ENCODE measurements at regions not wholly inside any gene's neighbourhood (a gene's known extent, or its start where the extent isn't known, plus 50 kb on each side); places are given as distances from the start of the nearest gene placed in this dataset.

GRCh38 chr15:70159001-70159712 is 61.4 kb upstream of the TLE3 start:
- no peak for TF ChIP-seq CTCF (conservative IDR thresholded peaks at IDR 0.05)
- Histone ChIP-seq H3K14ac (ENCODE audit: insufficient read depth, low read length) (no peak overlapping the region), H3K79me2 (ENCODE audit: insufficient read depth, low read length) (no peaks in the 10 kb centered on the region), H2BK15ac (ENCODE audit: low read depth, low read length) (no peak overlapping the region), H2AK5ac (ENCODE audit: insufficient read length, low read length) (no peak overlapping the region), H3K23ac (ENCODE audit: insufficient read length, low read depth, low read length) (no peak overlapping the region), H2BK5ac (ENCODE audit: insufficient read length, low read length) (no peak overlapping the region), H3K4me2 (ENCODE audit: insufficient read depth, insufficient read length, low read length) (no peak overlapping the region), H3K9me3 (ENCODE audit: control insufficient read depth, low read depth, low read length) (no peaks in the 10 kb centered on the region), H3K4me1 (ENCODE audit: insufficient read depth, low read length) (no peaks in the 10 kb centered on the region; the same call in 1 of the 2 replicates), H3K9ac (ENCODE audit: extremely low read depth, insufficient read length, low read length) (no peak overlapping the region), H3K27ac (ENCODE audit: insufficient read length, low read depth, low read length) (no peak overlapping the region), H3K18ac (ENCODE audit: insufficient read length, low read depth, low read length) (no peak overlapping the region), H2BK120ac (ENCODE audit: low read depth, low read length, poor library complexity, severe bottlenecking) (no peak overlapping the region), H2BK20ac (ENCODE audit: low read depth, low read length, poor library complexity, severe bottlenecking) (no peak overlapping the region), H3K79me1 (ENCODE audit: insufficient read depth, low read depth, low read length, poor library complexity, severe bottlenecking) (no peaks in the 10 kb centered on the region), H2BK12ac (ENCODE audit: insufficient read length, low read depth, low read length) (no peak overlapping the region), H3K23me2 (ENCODE audit: insufficient read length, low read depth, low read length, poor library complexity, severe bottlenecking) (no peaks in the 10 kb centered on the region), H3K4ac (ENCODE audit: low read depth, low read length) (no peak overlapping the region), H4K8ac (replicated peaks; ENCODE audit: insufficient read length, low read depth, low read length) (no peak overlapping the region), H2AFZ (ENCODE audit: low read length) (no peak overlapping the region), H4K91ac (ENCODE audit: insufficient read length, low read depth, low read length) (no peak overlapping the region), H3K27me3 (ENCODE audit: insufficient read depth, low read length) (no peaks in the 10 kb centered on the region), H4K20me1 (ENCODE audit: control insufficient read depth, insufficient read depth, insufficient read length) (no peaks in the 10 kb centered on the region), H4K5ac (ENCODE audit: insufficient read length, low read depth, low read length) (no peak overlapping the region), H3T11ph (ENCODE audit: low read length) (no peak overlapping the region), H3K56ac (ENCODE audit: insufficient read length, low read depth, low read length) (no peak overlapping the region)
- no peak overlapping the region for H3K27ac Mint-ChIP-seq
- no peak for DNase-seq
- no peaks in the 10 kb centered on the region for H3K36me3 Mint-ChIP-seq (ENCODE audit: insufficient read depth in 1 of 3, low read depth in 3 of 3)
- no peak overlapping the region for H3K4me3 Mint-ChIP-seq
- WGBS (ENCODE audit: extremely low coverage, insufficient read length, low lambda C conversion rate), result no CpG with 5 or more reads among the region's 9 CpGs
- peaks cover 7 to 19% of the 10 kb centered on the region in 2 experiments for H3K4me1 Mint-ChIP-seq
- H3K9me3 Mint-ChIP-seq, result no peaks in the 10 kb centered on the region
- peaks cover 9% of the 10 kb centered on the region for H3K27me3 Mint-ChIP-seq (ENCODE audit: low read depth)
